ENCODE measurements at regions not wholly inside any gene's neighbourhood (a gene's known extent, or its start where the extent isn't known, plus 50 kb on each side); places are given as distances from the start of the nearest gene placed in this dataset.

GRCh38 chr1:87810166-87810565 lies 481.5 kb downstream of the LMO4 start (continued):
- no peak for TF ChIP-seq ZBTB33 (IDR thresholded peaks at IDR 0.05)

GRCh38 chr1:87812871-87813577 lies 484.3 kb downstream of the LMO4 start:
- Histone ChIP-seq H3K9me3 (ENCODE audit: control insufficient read depth in 4 of 4, low read length in 3 of 4) (no peaks in the 10 kb centered on the region), H3K4me1 (ENCODE audit: control insufficient read depth in 4 of 4, insufficient read depth in 4 of 4, low read length in 3 of 4) (peaks cover 0 to 2% (median 0%) of the 10 kb centered on the region in 4 donors), H3K36me3 (ENCODE audit: control insufficient read depth in 4 of 4, insufficient read depth in 3 of 4, low read depth in 1 of 4, low read length in 3 of 4) (no peaks in the 10 kb centered on the region), H3K9ac (ENCODE audit: low read depth in 1 of 2, low read length in 2 of 2) (no peak overlapping the region), H3K27ac (ENCODE audit: low read depth in 1 of 2, low read length in 2 of 2) (no peak overlapping the region), H3K4me3 (ENCODE audit: low read depth in 1 of 3, low read length in 3 of 3) (no peak overlapping the region), H3K27me3 (ENCODE audit: control insufficient read depth in 4 of 4, insufficient read depth in 4 of 4, low read length in 3 of 4) (no peaks in the 10 kb centered on the region)
- 64% methylated on average over 6 of the region's 6 CpGs for WGBS
- TF ChIP-seq CTCF (IDR thresholded peaks at IDR 0.05; ENCODE audit: low read depth, low read length, missing input control), result no peak
- TF ChIP-seq RAD21 (IDR thresholded peaks at IDR 0.05), result no peak
- TF ChIP-seq ATF3 (IDR thresholded peaks at IDR 0.05), result no peak
- TF ChIP-seq EGR1 (IDR thresholded peaks at IDR 0.05; ENCODE audit: low read depth in 2 of 2), result no peak
- no peak for TF ChIP-seq FOXA2 (IDR thresholded peaks at IDR 0.05)
- no peak for TF ChIP-seq FOXA1 (IDR thresholded peaks at IDR 0.05)
- TF ChIP-seq RXRA (IDR thresholded peaks at IDR 0.05), result no peak
- no peak for DNase-seq (ENCODE audit: low spot score)

- H3K36me3 ChIP-seq (ENCODE audit: control insufficient read depth in 4 of 4, insufficient read depth in 3 of 4, low read depth in 1 of 4, low read length in 3 of 4), result no peaks in the 10 kb centered on the region
- WGBS, result 84% methylated on average over 1 of the region's 1 CpG
- no peaks in the 10 kb centered on the region for H3K9me3 ChIP-seq (ENCODE audit: control insufficient read depth in 4 of 4, low read length in 3 of 4)
- no peak overlapping the region for H3K4me3 ChIP-seq (ENCODE audit: low read depth in 1 of 3, low read length in 3 of 3)
- H3K27me3 ChIP-seq (ENCODE audit: control insufficient read depth in 4 of 4, insufficient read depth in 4 of 4, low read length in 3 of 4), result no peaks in the 10 kb centered on the region
- no peak for DNase-seq (ENCODE audit: low spot score)
- TF ChIP-seq MAX (IDR thresholded peaks at IDR 0.05) (no peak), FOXA2 (IDR thresholded peaks at IDR 0.05) (no peak), SP1 (IDR thresholded peaks at IDR 0.05) (no peak), FOXA1 (IDR thresholded peaks at IDR 0.05) (no peak), HNF4G (IDR thresholded peaks at IDR 0.05) (no peak), TAF1 (conservative IDR thresholded peaks at IDR 0.05) (no peak), CTCF (IDR thresholded peaks at IDR 0.05; ENCODE audit: low read depth, low read length, missing input control) (no peak), REST (IDR thresholded peaks at IDR 0.05) (no peak), EGR1 (IDR thresholded peaks at IDR 0.05; ENCODE audit: low read depth in 2 of 2) (no peak), ZBTB33 (IDR thresholded peaks at IDR 0.05) (no peak), JUND (IDR thresholded peaks at IDR 0.05) (no peak), GABPA (IDR thresholded peaks at IDR 0.05 in 1 of 2, conservative IDR thresholded peaks at IDR 0.05 in 1 of 2) (no peak), HNF4A (conservative IDR thresholded peaks at IDR 0.05) (no peak), YY1 (IDR thresholded peaks at IDR 0.05) (no peak), NR2F2 (IDR thresholded peaks at IDR 0.05) (no peak)
- no peak overlapping the region for H3K9ac ChIP-seq (ENCODE audit: low read depth in 1 of 2, low read length in 2 of 2)
- no peak overlapping the region for H3K27ac ChIP-seq (ENCODE audit: low read depth in 1 of 2, low read length in 2 of 2)
- peaks cover 0 to 2% (median 0%) of the 10 kb centered on the region in 4 donors for H3K4me1 ChIP-seq (ENCODE audit: control insufficient read depth in 4 of 4, insufficient read depth in 4 of 4, low read length in 3 of 4)
Observed at GRCh38 chr1:87814573-87814972, 485.9 kb downstream of the LMO4 start.
